ENCODE measurements at regions not wholly inside any gene's neighbourhood (a gene's known extent, or its start where the extent isn't known, plus 50 kb on each side); places are given as distances from the start of the nearest gene placed in this dataset.

DNA sequence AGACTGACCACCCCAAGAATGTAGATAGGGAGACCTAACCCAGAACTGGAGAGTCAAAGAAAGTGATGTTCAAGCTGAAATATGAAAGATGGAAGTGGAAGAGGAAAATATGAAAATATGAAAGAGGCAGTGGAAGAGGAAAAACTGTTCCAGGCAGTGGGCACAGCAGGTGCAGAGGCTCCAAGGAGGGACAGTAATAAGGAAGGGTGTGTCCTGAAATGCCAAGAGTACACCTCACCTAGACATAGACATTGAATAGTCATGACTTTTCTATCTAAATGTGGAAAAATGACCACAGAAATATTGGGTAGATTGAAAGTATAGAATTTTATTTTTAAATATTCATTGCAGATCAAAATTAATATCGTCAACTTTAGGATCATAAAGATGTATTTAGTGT, 161.7 kb upstream of the USP24 start:
- H3K4me1 ChIP-seq (ENCODE audit: control insufficient read depth, insufficient read depth, low read length): peaks cover 13% of the 10 kb centered on the region
- H3K27me3 ChIP-seq (ENCODE audit: control insufficient read depth, insufficient read depth, low read length): no peaks in the 10 kb centered on the region
- no peaks in the 10 kb centered on the region for H3K36me3 ChIP-seq (ENCODE audit: insufficient read depth, low read length)
- H3K9ac ChIP-seq (ENCODE audit: low read depth, low read length): no peak overlapping the region
- H3K4me2 ChIP-seq (ENCODE audit: low read length): no peak overlapping the region
- no peak overlapping the region for H3K4me3 ChIP-seq (ENCODE audit: low read length)
- H3K9me3 ChIP-seq (replicated peaks; ENCODE audit: low read length): no peaks in the 10 kb centered on the region

DNA sequence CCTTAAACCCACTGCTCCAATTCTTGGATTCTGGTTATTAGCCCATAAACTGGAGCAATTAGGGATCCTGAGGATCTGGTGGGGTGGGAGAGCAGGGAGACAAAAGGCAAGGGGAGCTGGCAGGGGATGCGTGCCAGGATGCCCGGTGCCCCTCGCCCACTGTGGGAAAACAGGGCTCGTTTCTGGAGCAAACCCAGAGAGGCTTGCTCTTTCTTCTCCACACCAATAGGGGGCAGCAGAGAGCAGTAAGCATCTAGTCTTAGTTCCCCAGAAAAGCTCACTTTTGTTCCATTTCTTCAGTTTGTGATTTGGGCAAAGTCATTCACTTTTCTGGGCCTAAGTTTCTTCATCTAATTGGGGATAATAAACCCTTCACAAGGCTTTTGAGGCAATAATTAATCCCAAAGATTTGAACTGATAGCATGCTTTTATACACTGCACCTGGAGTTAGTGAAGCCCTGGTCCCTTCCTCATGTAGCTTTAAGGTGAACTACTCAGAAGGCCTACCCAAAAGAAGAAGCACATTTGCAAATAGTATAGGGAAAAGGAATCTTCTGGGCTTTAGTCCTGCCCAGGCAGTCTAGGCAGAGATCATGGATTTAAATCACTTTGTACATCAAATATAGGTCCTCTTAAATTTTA, 160.6 kb upstream of the USP24 start:
- Histone ChIP-seq H3K4me2 (ENCODE audit: low read length) (no peak overlapping the region), H3K36me3 (ENCODE audit: insufficient read depth, low read length) (no peaks in the 10 kb centered on the region), H3K9ac (ENCODE audit: low read depth, low read length) (peak overlapping the region; percentile 24)

DNA sequence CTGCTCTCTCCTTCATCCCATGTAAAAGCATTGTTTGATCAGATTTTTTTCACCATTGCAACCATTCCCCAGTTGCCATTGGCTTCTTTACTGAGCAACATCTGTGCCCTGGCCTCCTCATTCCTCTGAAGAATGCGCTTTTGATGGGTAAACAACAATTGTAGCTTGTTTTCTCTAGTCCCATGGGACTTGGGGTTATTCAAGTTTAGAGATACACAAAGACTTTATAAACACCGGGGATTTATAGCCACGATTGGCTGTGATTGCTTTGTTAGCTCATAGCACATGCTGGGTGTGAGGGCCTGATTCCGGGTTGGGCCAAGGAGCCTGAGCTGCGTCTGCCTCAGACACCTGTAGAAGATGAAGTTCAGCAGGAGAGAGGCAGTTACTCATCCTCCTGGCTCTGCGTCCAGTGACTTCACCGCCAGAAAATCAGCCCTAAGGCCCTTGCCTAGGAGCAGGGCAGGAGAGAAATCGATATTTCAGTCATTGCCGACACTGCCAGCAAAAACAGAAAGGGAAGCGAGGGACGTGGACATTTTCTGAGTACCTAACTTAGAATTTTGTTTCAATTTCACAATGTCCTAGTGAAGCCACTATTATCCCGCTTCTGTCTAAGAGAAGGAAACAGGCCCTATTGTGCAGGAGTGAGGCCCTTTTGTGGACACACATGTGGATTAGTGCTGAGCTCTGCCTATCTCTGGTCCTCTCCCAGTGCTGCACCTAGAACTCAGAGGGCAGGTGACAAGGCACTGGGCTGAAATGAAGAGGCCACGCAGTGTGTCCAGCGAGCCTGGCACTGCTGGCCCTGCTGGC, 159.8 kb upstream of the USP24 start:
- H3K27me3 ChIP-seq (ENCODE audit: control insufficient read depth, insufficient read depth, low read length): no peaks in the 10 kb centered on the region
- H3K9me3 ChIP-seq (replicated peaks; ENCODE audit: low read length): no peaks in the 10 kb centered on the region
- H3K4me3 ChIP-seq (ENCODE audit: low read length): no peak overlapping the region
- H3K9ac ChIP-seq (ENCODE audit: low read depth, low read length): peak overlapping the region; percentile 24
- H3K4me2 ChIP-seq (ENCODE audit: low read length): no peak overlapping the region
- H3K36me3 ChIP-seq (ENCODE audit: insufficient read depth, low read length): no peaks in the 10 kb centered on the region
- peaks cover 13% of the 10 kb centered on the region for H3K4me1 ChIP-seq (ENCODE audit: control insufficient read depth, insufficient read depth, low read length)

More for the DNA sequence above, 160.6 kb upstream of the USP24 start:
- Histone ChIP-seq H3K4me1 (ENCODE audit: control insufficient read depth, insufficient read depth, low read length) (peaks cover 13% of the 10 kb centered on the region), H3K9me3 (replicated peaks; ENCODE audit: low read length) (no peaks in the 10 kb centered on the region), H3K27me3 (ENCODE audit: control insufficient read depth, insufficient read depth, low read length) (no peaks in the 10 kb centered on the region), H3K4me3 (ENCODE audit: low read length) (no peak overlapping the region)

DNA sequence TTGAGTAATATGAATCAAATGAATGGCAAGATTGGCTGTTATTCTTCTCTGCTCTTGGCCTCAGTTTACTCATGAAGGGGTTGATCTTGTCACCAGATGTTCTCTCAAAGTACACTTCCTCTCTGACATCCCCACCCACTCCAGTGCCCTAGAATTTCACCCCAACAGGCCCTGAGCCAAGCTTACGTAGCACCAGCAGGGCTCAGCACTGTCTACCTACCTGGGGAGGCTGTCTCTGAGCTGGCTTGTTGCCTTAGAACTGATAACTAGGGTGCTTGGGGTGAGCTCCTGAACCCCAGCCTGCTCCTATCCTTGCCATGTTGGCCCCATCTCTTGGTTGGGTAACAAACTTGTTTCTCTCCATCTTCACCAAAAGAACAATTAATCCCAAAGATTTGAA, 159.1 kb upstream of the USP24 start:
- no peaks in the 10 kb centered on the region for H3K36me3 ChIP-seq (ENCODE audit: insufficient read depth, low read length)
- H3K4me3 ChIP-seq (ENCODE audit: low read length): no peak overlapping the region
- no peaks in the 10 kb centered on the region for H3K27me3 ChIP-seq (ENCODE audit: control insufficient read depth, insufficient read depth, low read length)
- no peak overlapping the region for H3K9ac ChIP-seq (ENCODE audit: low read depth, low read length)
- peaks cover 13% of the 10 kb centered on the region for H3K4me1 ChIP-seq (ENCODE audit: control insufficient read depth, insufficient read depth, low read length)
- no peak overlapping the region for H3K4me2 ChIP-seq (ENCODE audit: low read length)
- no peaks in the 10 kb centered on the region for H3K9me3 ChIP-seq (replicated peaks; ENCODE audit: low read length)

DNA sequence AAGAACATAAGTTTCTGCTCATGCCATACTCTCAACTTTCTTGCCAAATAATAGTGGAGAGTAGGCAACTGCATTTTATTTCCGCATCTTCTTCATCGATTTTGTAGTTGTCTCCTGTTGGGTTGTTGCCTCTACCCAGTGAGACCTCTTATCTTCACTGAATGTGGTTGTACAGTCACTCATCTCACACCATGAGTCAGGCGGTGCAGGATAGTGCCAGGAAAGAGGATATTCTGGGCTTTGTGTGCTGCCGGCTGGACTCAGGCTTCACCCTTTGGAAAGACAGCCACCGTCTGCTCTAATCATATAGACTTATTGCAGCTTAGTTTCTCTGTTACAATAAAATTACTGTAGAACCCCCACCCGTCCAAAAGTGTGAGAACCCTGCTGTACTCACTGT, 154.3 kb upstream of the USP24 start:
- H3K36me3 ChIP-seq (ENCODE audit: insufficient read depth, low read length): no peaks in the 10 kb centered on the region

DNA sequence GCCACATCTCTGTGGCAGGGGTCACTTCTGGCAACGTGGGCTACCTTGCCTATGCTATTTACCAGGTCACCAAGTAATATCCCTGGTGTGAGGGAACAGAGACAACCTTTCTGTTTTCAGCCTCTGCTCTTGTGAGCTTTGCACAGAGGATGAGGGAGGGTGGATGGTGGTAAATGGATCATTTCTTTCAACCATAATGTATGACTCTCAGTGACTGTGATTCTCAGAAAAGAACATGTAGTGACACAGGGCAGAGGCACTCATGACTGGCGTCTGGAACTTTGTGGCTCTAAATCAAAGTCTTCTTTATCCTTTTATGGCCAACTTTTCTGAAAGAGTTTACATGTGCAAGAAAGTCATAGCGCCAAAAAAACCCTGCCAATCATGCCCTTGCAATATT, 153.5 kb upstream of the USP24 start:
- Histone ChIP-seq H3K9ac (ENCODE audit: low read depth, low read length) (no peak overlapping the region), H3K36me3 (ENCODE audit: insufficient read depth, low read length) (no peaks in the 10 kb centered on the region), H3K4me3 (ENCODE audit: low read length) (no peak overlapping the region), H3K4me1 (ENCODE audit: control insufficient read depth, insufficient read depth, low read length) (peaks cover 2% of the 10 kb centered on the region), H3K9me3 (replicated peaks; ENCODE audit: low read length) (no peaks in the 10 kb centered on the region), H3K4me2 (ENCODE audit: low read length) (no peak overlapping the region), H3K27me3 (ENCODE audit: control insufficient read depth, insufficient read depth, low read length) (no peaks in the 10 kb centered on the region)

More for the DNA sequence above, 154.3 kb upstream of the USP24 start:
- no peaks in the 10 kb centered on the region for H3K9me3 ChIP-seq (replicated peaks; ENCODE audit: low read length)
- no peaks in the 10 kb centered on the region for H3K4me1 ChIP-seq (ENCODE audit: control insufficient read depth, insufficient read depth, low read length)
- no peaks in the 10 kb centered on the region for H3K27me3 ChIP-seq (ENCODE audit: control insufficient read depth, insufficient read depth, low read length)
- H3K4me3 ChIP-seq (ENCODE audit: low read length): no peak overlapping the region
- H3K4me2 ChIP-seq (ENCODE audit: low read length): no peak overlapping the region
- H3K9ac ChIP-seq (ENCODE audit: low read depth, low read length): no peak overlapping the region

DNA sequence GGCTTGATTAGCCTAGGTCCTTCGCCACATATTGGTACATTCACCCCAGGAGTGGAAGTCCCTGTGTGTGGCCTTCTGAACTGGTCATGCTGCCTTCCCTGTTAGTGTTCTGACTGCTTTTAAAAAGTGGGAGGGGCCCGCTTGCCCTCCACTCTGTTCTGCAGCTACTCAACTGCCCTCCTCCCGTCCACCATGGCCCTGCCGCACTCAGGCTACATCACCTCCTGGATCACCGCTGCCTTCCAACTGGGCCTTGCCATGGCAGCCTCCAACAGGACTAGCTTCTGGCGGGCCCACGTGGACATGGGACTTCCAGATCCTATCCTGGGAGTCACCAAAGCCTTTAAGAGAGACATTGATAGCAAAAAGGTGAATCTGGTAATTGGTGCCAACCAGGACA, 152.1 kb upstream of the USP24 start:
- Histone ChIP-seq H3K4me3 (ENCODE audit: low read length) (no peak overlapping the region), H3K4me1 (ENCODE audit: control insufficient read depth, insufficient read depth, low read length) (peaks cover 16% of the 10 kb centered on the region), H3K36me3 (ENCODE audit: insufficient read depth, low read length) (no peaks in the 10 kb centered on the region), H3K9me3 (replicated peaks; ENCODE audit: low read length) (no peaks in the 10 kb centered on the region), H3K4me2 (ENCODE audit: low read length) (no peak overlapping the region), H3K9ac (ENCODE audit: low read depth, low read length) (no peak overlapping the region), H3K27me3 (ENCODE audit: control insufficient read depth, insufficient read depth, low read length) (no peaks in the 10 kb centered on the region)

DNA sequence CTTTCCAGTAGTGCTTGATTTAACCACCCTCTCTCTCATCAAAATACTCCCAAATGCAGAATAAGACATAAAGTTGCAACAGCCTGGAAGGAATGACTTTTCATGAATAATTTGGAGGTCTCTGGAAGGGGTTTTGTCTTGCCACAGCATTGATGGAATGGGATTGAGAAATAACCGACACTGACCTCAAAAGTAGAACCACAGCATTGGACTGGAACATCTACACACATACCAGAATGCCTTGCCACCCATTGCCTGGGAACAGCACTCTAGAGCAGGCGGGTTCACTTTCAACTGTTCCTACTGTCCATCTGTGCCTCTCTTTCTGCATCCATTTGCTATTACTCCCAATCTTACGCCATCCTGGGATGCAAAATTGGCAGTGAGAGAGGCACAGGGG, 149.1 kb upstream of the USP24 start:
- H3K9me3 ChIP-seq (replicated peaks; ENCODE audit: low read length): no peaks in the 10 kb centered on the region
- no peaks in the 10 kb centered on the region for H3K27me3 ChIP-seq (ENCODE audit: control insufficient read depth, insufficient read depth, low read length)
- no peak overlapping the region for H3K4me2 ChIP-seq (ENCODE audit: low read length)
- H3K9ac ChIP-seq (ENCODE audit: low read depth, low read length): no peak overlapping the region
- no peak overlapping the region for H3K4me3 ChIP-seq (ENCODE audit: low read length)
- H3K36me3 ChIP-seq (ENCODE audit: insufficient read depth, low read length): no peaks in the 10 kb centered on the region
- H3K4me1 ChIP-seq (ENCODE audit: control insufficient read depth, insufficient read depth, low read length): peaks cover 18% of the 10 kb centered on the region

- Histone ChIP-seq H3K4me3 (ENCODE audit: low read length) (no peak overlapping the region), H3K9ac (ENCODE audit: low read depth, low read length) (peak overlapping the region; percentile 16), H3K27me3 (ENCODE audit: control insufficient read depth, insufficient read depth, low read length) (no peaks in the 10 kb centered on the region), H3K4me1 (ENCODE audit: control insufficient read depth, insufficient read depth, low read length) (peaks cover 18% of the 10 kb centered on the region), H3K4me2 (ENCODE audit: low read length) (no peak overlapping the region), H3K36me3 (ENCODE audit: insufficient read depth, low read length) (no peaks in the 10 kb centered on the region), H3K9me3 (replicated peaks; ENCODE audit: low read length) (no peaks in the 10 kb centered on the region)
Observed at GRCh38 chr1:55363268-55363667, 148.1 kb upstream of the USP24 start.

DNA sequence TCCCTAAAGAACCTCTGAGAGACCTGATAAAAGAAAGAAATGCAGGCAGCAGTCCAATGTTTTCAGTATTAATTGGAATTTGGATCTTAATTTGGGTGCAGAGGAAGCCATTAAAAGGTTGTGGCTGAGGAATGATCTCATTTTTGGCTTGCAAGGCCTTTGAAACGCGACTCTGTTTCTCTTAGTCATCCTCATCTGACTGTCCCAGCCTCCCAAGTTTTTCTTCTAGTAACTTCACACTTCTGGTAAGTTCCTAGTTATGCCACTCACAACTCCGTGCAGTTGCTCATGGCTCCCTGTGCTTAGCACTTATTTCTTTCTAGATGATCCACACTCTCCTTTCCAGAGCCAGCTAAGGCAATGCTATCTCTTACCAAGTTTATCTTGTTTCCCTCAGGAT, 147.4 kb upstream of the USP24 start:
- no peaks in the 10 kb centered on the region for H3K27me3 ChIP-seq (ENCODE audit: control insufficient read depth, insufficient read depth, low read length)
- H3K4me3 ChIP-seq (ENCODE audit: low read length): no peak overlapping the region
- H3K4me2 ChIP-seq (ENCODE audit: low read length): no peak overlapping the region
- H3K36me3 ChIP-seq (ENCODE audit: insufficient read depth, low read length): no peaks in the 10 kb centered on the region
- H3K4me1 ChIP-seq (ENCODE audit: control insufficient read depth, insufficient read depth, low read length): peaks cover 18% of the 10 kb centered on the region
- peak overlapping the region; percentile 16 for H3K9ac ChIP-seq (ENCODE audit: low read depth, low read length)
- H3K9me3 ChIP-seq (replicated peaks; ENCODE audit: low read length): no peaks in the 10 kb centered on the region

DNA sequence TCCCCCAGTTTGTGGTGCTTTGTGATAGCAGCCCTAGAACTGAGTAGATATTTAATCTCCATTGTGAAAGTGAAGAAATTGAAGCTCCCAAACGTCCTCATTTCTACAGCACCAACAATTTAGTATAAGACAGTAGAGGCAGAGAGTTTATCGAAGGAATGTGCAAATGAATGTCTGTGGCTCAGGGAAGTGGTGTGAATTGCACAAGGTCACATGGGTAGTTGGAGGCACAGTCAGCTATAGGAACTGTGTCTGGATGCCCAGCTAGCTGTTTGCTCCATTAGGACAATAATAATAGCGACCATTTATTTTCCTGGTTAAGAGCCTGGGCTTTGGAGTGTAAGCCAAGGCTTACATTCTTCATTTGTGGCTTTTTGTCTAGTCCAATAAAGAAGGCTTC, 144.4 kb upstream of the USP24 start:
- Histone ChIP-seq H3K4me2 (ENCODE audit: low read length) (no peak overlapping the region), H3K36me3 (ENCODE audit: insufficient read depth, low read length) (no peaks in the 10 kb centered on the region), H3K9me3 (replicated peaks; ENCODE audit: low read length) (no peaks in the 10 kb centered on the region), H3K9ac (ENCODE audit: low read depth, low read length) (no peak overlapping the region), H3K27me3 (ENCODE audit: control insufficient read depth, insufficient read depth, low read length) (no peaks in the 10 kb centered on the region), H3K4me3 (ENCODE audit: low read length) (no peak overlapping the region), H3K4me1 (ENCODE audit: control insufficient read depth, insufficient read depth, low read length) (peaks cover 18% of the 10 kb centered on the region)

DNA sequence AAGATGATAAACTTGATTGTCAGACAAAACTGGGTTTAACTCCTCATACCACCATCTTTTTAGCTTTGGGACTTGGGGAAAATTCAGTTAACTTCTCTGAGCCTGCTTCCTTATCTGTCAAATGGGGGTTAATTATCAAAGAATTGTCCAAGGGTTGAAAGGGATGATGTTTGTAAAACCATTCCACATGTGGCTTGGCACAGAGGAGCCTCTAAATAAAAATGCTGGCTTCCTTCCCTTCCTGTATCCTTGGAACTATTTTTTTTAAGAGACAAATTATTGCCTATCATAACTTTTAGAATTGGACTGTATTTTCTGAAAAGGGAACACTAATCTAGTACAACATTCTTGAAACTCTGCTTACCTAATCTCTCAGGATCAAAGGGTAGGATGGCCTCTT, 143.4 kb upstream of the USP24 start:
- no peak overlapping the region for H3K4me2 ChIP-seq (ENCODE audit: low read length)

More for the DNA sequence above, 143.4 kb upstream of the USP24 start:
- Histone ChIP-seq H3K4me3 (ENCODE audit: low read length) (no peak overlapping the region), H3K27me3 (ENCODE audit: control insufficient read depth, insufficient read depth, low read length) (no peaks in the 10 kb centered on the region), H3K9me3 (replicated peaks; ENCODE audit: low read length) (no peaks in the 10 kb centered on the region), H3K9ac (ENCODE audit: low read depth, low read length) (no peak overlapping the region), H3K4me1 (ENCODE audit: control insufficient read depth, insufficient read depth, low read length) (peaks cover 15% of the 10 kb centered on the region), H3K36me3 (ENCODE audit: insufficient read depth, low read length) (no peaks in the 10 kb centered on the region)
